ENCODE measurements at regions not wholly inside any gene's neighbourhood (a gene's known extent, or its start where the extent isn't known, plus 50 kb on each side); places are given as distances from the start of the nearest gene placed in this dataset.

GRCh38 chr14:99099051-99099787 is 172.8 kb downstream of the BCL11B start:
- Histone ChIP-seq H3K79me2 (no peaks in the 10 kb centered on the region), H3K9me3 (ENCODE audit: low read depth) (no peaks in the 10 kb centered on the region), H3K36me3 (replicated peaks; ENCODE audit: insufficient read depth, low read depth) (no peaks in the 10 kb centered on the region), H3K27me3 (no peaks in the 10 kb centered on the region), H3K4me1 (ENCODE audit: insufficient read depth) (no peaks in the 10 kb centered on the region), H3K4me2 (no peak overlapping the region), H3K9me2 (replicated peaks; ENCODE audit: insufficient read depth) (no peaks in the 10 kb centered on the region), H2AFZ (no peak overlapping the region), H3K4me3 (no peak overlapping the region), H4K20me1 (ENCODE audit: insufficient read depth, poor library complexity, severe bottlenecking) (no peaks in the 10 kb centered on the region), H3K27ac (no peak overlapping the region)
- 81% methylated on average over 16 of the region's 16 CpGs for WGBS (ENCODE audit: low lambda C conversion rate, missing lambda C conversion rate)
- TF ChIP-seq CTCF (IDR thresholded peaks at IDR 0.05; ENCODE audit: poor library complexity), result no peak
- no peak for TF ChIP-seq EZH2phosphoT487 (IDR thresholded peaks at IDR 0.05; ENCODE audit: low read depth, severe bottlenecking, unreplicated experiment)
- TF ChIP-seq EZH2 (IDR thresholded peaks at IDR 0.05; ENCODE audit: borderline replicate concordance), result no peak
- DNase-seq (ENCODE audit: low spot score), result no peak

GRCh38 chr14:99100497-99101270 is 171.3 kb downstream of the BCL11B start:
- no peaks in the 10 kb centered on the region for H3K79me2 ChIP-seq
- no peak for DNase-seq (ENCODE audit: low spot score)
- H3K4me3 ChIP-seq, result no peak overlapping the region
- H3K4me2 ChIP-seq, result no peak overlapping the region
- TF ChIP-seq EZH2 (IDR thresholded peaks at IDR 0.05; ENCODE audit: borderline replicate concordance) (no peak), EZH2phosphoT487 (IDR thresholded peaks at IDR 0.05; ENCODE audit: low read depth, severe bottlenecking, unreplicated experiment) (no peak)
- no peak overlapping the region for H3K27ac ChIP-seq
- H3K9me3 ChIP-seq (ENCODE audit: low read depth), result no peaks in the 10 kb centered on the region
- no peaks in the 10 kb centered on the region for H3K9me2 ChIP-seq (replicated peaks; ENCODE audit: insufficient read depth)
- H3K4me1 ChIP-seq (ENCODE audit: insufficient read depth), result no peaks in the 10 kb centered on the region
- H3K27me3 ChIP-seq, result no peaks in the 10 kb centered on the region
- H3K36me3 ChIP-seq (replicated peaks; ENCODE audit: insufficient read depth, low read depth), result no peaks in the 10 kb centered on the region
- H2AFZ ChIP-seq, result no peak overlapping the region
- no peaks in the 10 kb centered on the region for H4K20me1 ChIP-seq (ENCODE audit: insufficient read depth, poor library complexity, severe bottlenecking)
- WGBS (ENCODE audit: low lambda C conversion rate, missing lambda C conversion rate), result 77% methylated on average over 5 of the region's 10 CpGs

- TF ChIP-seq CTCF (IDR thresholded peaks at IDR 0.05; ENCODE audit: poor library complexity), result no peak
- TF ChIP-seq EZH2phosphoT487 (IDR thresholded peaks at IDR 0.05; ENCODE audit: low read depth, severe bottlenecking, unreplicated experiment), result no peak
- no peak for TF ChIP-seq EZH2 (IDR thresholded peaks at IDR 0.05; ENCODE audit: borderline replicate concordance)
- H3K79me2 ChIP-seq, result no peaks in the 10 kb centered on the region
- H3K27me3 ChIP-seq, result no peaks in the 10 kb centered on the region
- no peak for DNase-seq (ENCODE audit: low spot score)
- no peaks in the 10 kb centered on the region for H3K9me3 ChIP-seq (ENCODE audit: low read depth)
- H3K4me2 ChIP-seq, result no peak overlapping the region
- no peaks in the 10 kb centered on the region for H3K9me2 ChIP-seq (replicated peaks; ENCODE audit: insufficient read depth)
- H2AFZ ChIP-seq, result no peak overlapping the region
- H3K4me3 ChIP-seq, result no peak overlapping the region
- no peaks in the 10 kb centered on the region for H3K36me3 ChIP-seq (replicated peaks; ENCODE audit: insufficient read depth, low read depth)
- 58% methylated on average over 6 of the region's 6 CpGs for WGBS (ENCODE audit: low lambda C conversion rate, missing lambda C conversion rate)
- no peaks in the 10 kb centered on the region for H3K4me1 ChIP-seq (ENCODE audit: insufficient read depth)
- no peak overlapping the region for H3K27ac ChIP-seq
- no peaks in the 10 kb centered on the region for H4K20me1 ChIP-seq (ENCODE audit: insufficient read depth, poor library complexity, severe bottlenecking)
Measured at GRCh38 chr14:99101855-99102461, 170.0 kb downstream of the BCL11B start.
